ENCODE measurements at regions not wholly inside any gene's neighbourhood (a gene's known extent, or its start where the extent isn't known, plus 50 kb on each side); places are given as distances from the start of the nearest gene placed in this dataset.
"Not testable (repeated sequence)": the region's sequence is repeated elsewhere in the genome, so short reads cannot be mapped to it uniquely, and the experiment has no call there.

- not testable (repeated sequence) for TF ChIP-seq CTCF, EP300, POLR2AphosphoS5, POLR2A (IDR thresholded peaks at IDR 0.05)
Measured at GRCh38 chr11:115605397-115605796, 101.2 kb upstream of the CADM1 start.

All from gastroesophageal sphincter (tissue), 3 donors.